WTC11 (cell line): ENCODE measurements at regions not wholly inside any gene's neighbourhood (a gene's known extent, or its start where the extent isn't known, plus 50 kb on each side); places are given as distances from the start of the nearest gene placed in this dataset.

Experiments used
- ATAC-seq: fragments of 200-7000 bp; cut with Tn5 transposase; 2 replicates; pipeline ENCODE4 v1.10.0; 2021; ENCODE audit warnings: mild to moderate bottlenecking, moderate library complexity
- CTCF ChIA-PET: fragments of 300-600 bp; sonication (Branson Sonifier 250); formaldehyde crosslinking; loops from one replicate; lab custom pipeline; 2021; ENCODE audit warnings: antibody characterized with exemption; lab: Charles Lee
- POLR2A ChIA-PET: fragments of 350-600 bp; sonication (Branson Sonifier 250); formaldehyde crosslinking; loops from one replicate; lab custom pipeline; 2021; ENCODE audit warnings: antibody characterized with exemption; lab: Charles Lee
- DNase-seq: peaks from one replicate; pipeline ENCODE4 v3.0.0; 2021; ENCODE audit warnings: low spot score
- H3K27ac Mint-ChIP-seq: 2 replicates; pipeline ENCODE4 v1.8.0; 2021; ENCODE audit warnings: mixed read lengths
- H3K27me3 Mint-ChIP-seq: 2 replicates; pipeline ENCODE4 v1.8.0; 2021; ENCODE audit warnings: low read depth, mild to moderate bottlenecking, moderate library complexity, mixed read lengths
- H3K36me3 Mint-ChIP-seq: 2 replicates; pipeline ENCODE4 v1.8.0; 2021; ENCODE audit warnings: mixed read lengths
- H3K4me1 Mint-ChIP-seq: 2 replicates; pipeline ENCODE4 v1.8.0; 2022; ENCODE audit warnings: mixed read lengths
- H3K4me3 Mint-ChIP-seq: 2 replicates; pipeline ENCODE4 v1.8.0; 2021; ENCODE audit warnings: mild to moderate bottlenecking, moderate library complexity, mixed read lengths
- H3K9me3 Mint-ChIP-seq: 2 replicates; pipeline ENCODE4 v1.8.0; 2021; ENCODE audit warnings: mixed read lengths
- CREM ChIP-seq: sonication (generic); formaldehyde crosslinking; IDR thresholded peaks from 2 replicates; pipeline ENCODE4 v1.8.1; 2022; ENCODE audit warnings: mild to moderate bottlenecking, missing genetic modification reagents, moderate library complexity
- EMX1 ChIP-seq: fragments of 250-450 bp; sonication (Bioruptor Pico); IDR thresholded peaks from 2 replicates; pipeline ENCODE4 v1.8.0; 2021; ENCODE audit warnings: mild to moderate bottlenecking
- FOXK1 ChIP-seq: sonication (generic); formaldehyde crosslinking; IDR thresholded peaks from 2 replicates; pipeline ENCODE4 v1.8.0; 2022; ENCODE audit warnings: mild to moderate bottlenecking, moderate library complexity, missing genetic modification reagents
- FOXP1 ChIP-seq: sonication (generic); formaldehyde crosslinking; IDR thresholded peaks from 2 replicates; pipeline ENCODE4 v1.8.0; 2022; ENCODE audit warnings: missing genetic modification reagents, mild to moderate bottlenecking, moderate library complexity, borderline replicate concordance
- GABPB1 ChIP-seq: sonication (generic); formaldehyde crosslinking; IDR thresholded peaks from 2 replicates; pipeline ENCODE4 v1.8.1; 2023; ENCODE audit warnings: mild to moderate bottlenecking, missing genetic modification reagents
- GTF2I ChIP-seq: fragments of 250-450 bp; sonication (Bioruptor Pico); conservative IDR thresholded peaks from 2 replicates; pipeline ENCODE4 v1.4.0; 2021; ENCODE audit warnings: mild to moderate bottlenecking
- JAZF1 ChIP-seq: fragments of 250-450 bp; sonication (Bioruptor Pico); IDR thresholded peaks from 2 replicates; pipeline ENCODE4 v1.9.0; 2021; ENCODE audit warnings: moderate library complexity, mild to moderate bottlenecking, inconsistent platforms
- NR1H2 ChIP-seq: sonication (generic); formaldehyde crosslinking; IDR thresholded peaks from 2 replicates; pipeline ENCODE4 v1.9.0; 2021; ENCODE audit warnings: mild to moderate bottlenecking, moderate library complexity, missing genetic modification reagents
- OVOL2 ChIP-seq: fragments of 250-450 bp; sonication (Bioruptor Pico); IDR thresholded peaks from 2 replicates; pipeline ENCODE4 v1.9.0; 2021; ENCODE audit warnings: mild to moderate bottlenecking, borderline replicate concordance
- SMAD4 ChIP-seq: sonication (generic); formaldehyde crosslinking; IDR thresholded peaks from 2 replicates; pipeline ENCODE4 v1.8.0; 2022; ENCODE audit warnings: mild to moderate bottlenecking, missing genetic modification reagents
- TEAD4 ChIP-seq: sonication (generic); formaldehyde crosslinking; IDR thresholded peaks from 2 replicates; pipeline ENCODE4 v1.8.0; 2022; ENCODE audit warnings: mild to moderate bottlenecking, missing genetic modification reagents
- ZNF263 ChIP-seq: sonication (generic); formaldehyde crosslinking; IDR thresholded peaks from 2 replicates; pipeline ENCODE4 v1.8.1; 2022; ENCODE audit warnings: low read depth, mild to moderate bottlenecking, moderate library complexity, missing genetic modification reagents
- ZNF317 ChIP-seq: sonication (generic); formaldehyde crosslinking; IDR thresholded peaks from 2 replicates; pipeline ENCODE4 v1.8.1; 2023; ENCODE audit warnings: low read depth, mild to moderate bottlenecking, moderate library complexity, missing genetic modification reagents, borderline replicate concordance
- ZNF396 ChIP-seq: fragments of 250-450 bp; sonication (Bioruptor Pico); IDR thresholded peaks from 2 replicates; pipeline ENCODE4 v1.8.0; 2021; ENCODE audit warnings: mild to moderate bottlenecking, moderate library complexity, borderline replicate concordance
- ZNF671 ChIP-seq: fragments of 250-450 bp; sonication (Bioruptor Pico); IDR thresholded peaks from 2 replicates; pipeline ENCODE4 v1.8.0; 2021; ENCODE audit warnings: mild to moderate bottlenecking
- TF ChIP-seq, protein P1 (sequence below): sonication (generic); formaldehyde crosslinking; IDR thresholded peaks from 2 replicates; pipeline ENCODE4 v1.8.1; 2022; ENCODE audit warnings: low read depth, mild to moderate bottlenecking, moderate library complexity, missing genetic modification reagents, borderline replicate concordance
- TF ChIP-seq, protein P2 (sequence below): sonication (generic); formaldehyde crosslinking; IDR thresholded peaks from 2 replicates; pipeline ENCODE4 v1.8.1; 2023; ENCODE audit warnings: mild to moderate bottlenecking, missing genetic modification reagents, moderate library complexity
- TF ChIP-seq, protein P3 (sequence below): sonication (generic); formaldehyde crosslinking; conservative IDR thresholded peaks from 2 replicates; pipeline ENCODE4 v1.8.1; 2022; ENCODE audit warnings: mild to moderate bottlenecking, missing genetic modification reagents
- TF ChIP-seq, protein P4 (sequence below): fragments of 250-450 bp; sonication (Bioruptor Pico); IDR thresholded peaks from 2 replicates; pipeline ENCODE4 v1.9.0; 2021; ENCODE audit warnings: mild to moderate bottlenecking
- TF ChIP-seq, protein P5 (sequence below): sonication (generic); formaldehyde crosslinking; IDR thresholded peaks from 2 replicates; pipeline ENCODE4 v1.8.1; 2023; ENCODE audit warnings: mild to moderate bottlenecking, missing genetic modification reagents
- TF ChIP-seq, protein P6 (sequence below): sonication (generic); formaldehyde crosslinking; IDR thresholded peaks from 2 replicates; pipeline ENCODE4 v1.8.1; 2023; ENCODE audit warnings: mild to moderate bottlenecking, missing genetic modification reagents, borderline replicate concordance
- TF ChIP-seq, protein P7 (sequence below): fragments of 250-450 bp; sonication (Bioruptor Pico); IDR thresholded peaks from 2 replicates; pipeline ENCODE4 v1.8.0; 2021; ENCODE audit warnings: mild to moderate bottlenecking

DNA sequence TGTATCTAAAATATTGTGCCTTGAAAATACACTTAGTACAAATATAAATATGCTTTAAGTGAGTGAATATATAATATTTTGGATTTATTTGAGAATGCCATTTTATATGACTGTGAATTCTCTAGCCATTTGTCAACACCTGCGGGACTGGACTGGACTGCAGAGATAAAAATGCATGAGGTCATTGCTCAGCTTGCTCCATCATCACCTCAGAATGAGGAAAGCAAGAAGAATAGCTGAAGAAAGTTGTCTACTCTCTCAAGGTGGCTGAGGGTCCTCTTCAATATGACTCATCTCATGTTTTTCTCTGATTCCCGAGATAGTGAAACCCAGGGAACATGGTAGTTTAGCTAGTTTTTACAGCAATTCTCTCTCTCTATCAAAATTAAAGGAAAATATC, 732.5 kb upstream of the AGA start:
- CTCF ChIA-PET = no interaction called here

DNA sequence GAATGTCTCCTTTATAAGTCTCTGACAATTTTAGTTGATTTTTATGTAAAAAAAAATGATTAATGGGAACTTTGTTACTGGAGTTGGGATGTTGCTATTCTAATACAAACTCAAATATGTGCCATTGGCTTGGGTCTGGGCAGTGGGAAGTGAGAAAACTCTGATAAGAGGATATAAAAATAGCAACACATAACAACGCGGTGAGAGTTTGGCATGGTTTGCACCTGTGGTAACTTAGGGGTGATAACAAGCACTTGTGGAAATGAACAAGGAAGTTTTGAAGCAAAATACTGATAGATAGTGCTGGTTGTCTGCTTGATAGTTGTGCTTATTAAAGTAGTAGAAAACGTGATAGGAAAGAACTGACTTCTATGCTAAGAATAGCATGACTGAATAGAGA, 743.3 kb upstream of the AGA start:
- POLR2A ChIA-PET = no interaction called here
- no peak overlapping the region for H3K4me3 Mint-ChIP-seq
- DNase-seq (no peak), ATAC-seq (no peak)
- H3K27ac Mint-ChIP-seq = no peak overlapping the region
- H3K9me3 Mint-ChIP-seq = peaks cover 7% of the 10 kb centered on the region; the same call in 1 of the 2 replicates
- no peaks in the 10 kb centered on the region for H3K27me3 Mint-ChIP-seq
- H3K4me1 Mint-ChIP-seq = no peaks in the 10 kb centered on the region
- no peaks in the 10 kb centered on the region for H3K36me3 Mint-ChIP-seq
- CTCF ChIA-PET = no interaction called here
- TF ChIP-seq JAZF1 (CRISPR knock-in tag) (no peak), TEAD4 (CRISPR knock-in tag) (no peak), GABPB1 (CRISPR knock-in tag) (no peak), GTF2I (no peak), EMX1 (CRISPR knock-in tag) (no peak), ZNF671 (CRISPR knock-in tag) (no peak), SMAD4 (CRISPR knock-in tag) (no peak), ZNF317 (CRISPR knock-in tag) (no peak)
- TF ChIP-seq, protein P1, sequence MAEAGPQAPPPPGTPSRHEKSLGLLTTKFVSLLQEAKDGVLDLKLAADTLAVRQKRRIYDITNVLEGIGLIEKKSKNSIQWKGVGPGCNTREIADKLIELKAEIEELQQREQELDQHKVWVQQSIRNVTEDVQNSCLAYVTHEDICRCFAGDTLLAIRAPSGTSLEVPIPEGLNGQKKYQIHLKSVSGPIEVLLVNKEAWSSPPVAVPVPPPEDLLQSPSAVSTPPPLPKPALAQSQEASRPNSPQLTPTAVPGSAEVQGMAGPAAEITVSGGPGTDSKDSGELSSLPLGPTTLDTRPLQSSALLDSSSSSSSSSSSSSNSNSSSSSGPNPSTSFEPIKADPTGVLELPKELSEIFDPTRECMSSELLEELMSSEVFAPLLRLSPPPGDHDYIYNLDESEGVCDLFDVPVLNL (CRISPR knock-in tag) = no peak
- TF ChIP-seq, protein P2, sequence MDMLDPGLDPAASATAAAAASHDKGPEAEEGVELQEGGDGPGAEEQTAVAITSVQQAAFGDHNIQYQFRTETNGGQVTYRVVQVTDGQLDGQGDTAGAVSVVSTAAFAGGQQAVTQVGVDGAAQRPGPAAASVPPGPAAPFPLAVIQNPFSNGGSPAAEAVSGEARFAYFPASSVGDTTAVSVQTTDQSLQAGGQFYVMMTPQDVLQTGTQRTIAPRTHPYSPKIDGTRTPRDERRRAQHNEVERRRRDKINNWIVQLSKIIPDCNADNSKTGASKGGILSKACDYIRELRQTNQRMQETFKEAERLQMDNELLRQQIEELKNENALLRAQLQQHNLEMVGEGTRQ (CRISPR knock-in tag) = no peak
- TF ChIP-seq, protein P3, sequence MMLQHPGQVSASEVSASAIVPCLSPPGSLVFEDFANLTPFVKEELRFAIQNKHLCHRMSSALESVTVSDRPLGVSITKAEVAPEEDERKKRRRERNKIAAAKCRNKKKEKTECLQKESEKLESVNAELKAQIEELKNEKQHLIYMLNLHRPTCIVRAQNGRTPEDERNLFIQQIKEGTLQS (CRISPR knock-in tag) = no peak

More for the DNA sequence above, 732.5 kb upstream of the AGA start:
- no peaks in the 10 kb centered on the region for H3K4me1 Mint-ChIP-seq
- no peaks in the 10 kb centered on the region for H3K27me3 Mint-ChIP-seq
- no peak for ATAC-seq
- POLR2A ChIA-PET = no interaction called here
- TF ChIP-seq, protein P4, sequence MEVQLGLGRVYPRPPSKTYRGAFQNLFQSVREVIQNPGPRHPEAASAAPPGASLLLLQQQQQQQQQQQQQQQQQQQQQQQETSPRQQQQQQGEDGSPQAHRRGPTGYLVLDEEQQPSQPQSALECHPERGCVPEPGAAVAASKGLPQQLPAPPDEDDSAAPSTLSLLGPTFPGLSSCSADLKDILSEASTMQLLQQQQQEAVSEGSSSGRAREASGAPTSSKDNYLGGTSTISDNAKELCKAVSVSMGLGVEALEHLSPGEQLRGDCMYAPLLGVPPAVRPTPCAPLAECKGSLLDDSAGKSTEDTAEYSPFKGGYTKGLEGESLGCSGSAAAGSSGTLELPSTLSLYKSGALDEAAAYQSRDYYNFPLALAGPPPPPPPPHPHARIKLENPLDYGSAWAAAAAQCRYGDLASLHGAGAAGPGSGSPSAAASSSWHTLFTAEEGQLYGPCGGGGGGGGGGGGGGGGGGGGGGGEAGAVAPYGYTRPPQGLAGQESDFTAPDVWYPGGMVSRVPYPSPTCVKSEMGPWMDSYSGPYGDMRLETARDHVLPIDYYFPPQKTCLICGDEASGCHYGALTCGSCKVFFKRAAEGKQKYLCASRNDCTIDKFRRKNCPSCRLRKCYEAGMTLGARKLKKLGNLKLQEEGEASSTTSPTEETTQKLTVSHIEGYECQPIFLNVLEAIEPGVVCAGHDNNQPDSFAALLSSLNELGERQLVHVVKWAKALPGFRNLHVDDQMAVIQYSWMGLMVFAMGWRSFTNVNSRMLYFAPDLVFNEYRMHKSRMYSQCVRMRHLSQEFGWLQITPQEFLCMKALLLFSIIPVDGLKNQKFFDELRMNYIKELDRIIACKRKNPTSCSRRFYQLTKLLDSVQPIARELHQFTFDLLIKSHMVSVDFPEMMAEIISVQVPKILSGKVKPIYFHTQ (CRISPR knock-in tag) = no peak
- TF ChIP-seq ZNF263 (CRISPR knock-in tag) (no peak), GABPB1 (CRISPR knock-in tag) (no peak), ZNF396 (CRISPR knock-in tag) (no peak), FOXP1 (CRISPR knock-in tag) (no peak), OVOL2 (no peak), ZNF317 (CRISPR knock-in tag) (no peak), CREM (CRISPR knock-in tag) (no peak), FOXK1 (CRISPR knock-in tag) (no peak), NR1H2 (no peak)
- TF ChIP-seq, protein P5, sequence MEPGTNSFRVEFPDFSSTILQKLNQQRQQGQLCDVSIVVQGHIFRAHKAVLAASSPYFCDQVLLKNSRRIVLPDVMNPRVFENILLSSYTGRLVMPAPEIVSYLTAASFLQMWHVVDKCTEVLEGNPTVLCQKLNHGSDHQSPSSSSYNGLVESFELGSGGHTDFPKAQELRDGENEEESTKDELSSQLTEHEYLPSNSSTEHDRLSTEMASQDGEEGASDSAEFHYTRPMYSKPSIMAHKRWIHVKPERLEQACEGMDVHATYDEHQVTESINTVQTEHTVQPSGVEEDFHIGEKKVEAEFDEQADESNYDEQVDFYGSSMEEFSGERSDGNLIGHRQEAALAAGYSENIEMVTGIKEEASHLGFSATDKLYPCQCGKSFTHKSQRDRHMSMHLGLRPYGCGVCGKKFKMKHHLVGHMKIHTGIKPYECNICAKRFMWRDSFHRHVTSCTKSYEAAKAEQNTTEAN (CRISPR knock-in tag) = no peak
- TF ChIP-seq, protein P6, sequence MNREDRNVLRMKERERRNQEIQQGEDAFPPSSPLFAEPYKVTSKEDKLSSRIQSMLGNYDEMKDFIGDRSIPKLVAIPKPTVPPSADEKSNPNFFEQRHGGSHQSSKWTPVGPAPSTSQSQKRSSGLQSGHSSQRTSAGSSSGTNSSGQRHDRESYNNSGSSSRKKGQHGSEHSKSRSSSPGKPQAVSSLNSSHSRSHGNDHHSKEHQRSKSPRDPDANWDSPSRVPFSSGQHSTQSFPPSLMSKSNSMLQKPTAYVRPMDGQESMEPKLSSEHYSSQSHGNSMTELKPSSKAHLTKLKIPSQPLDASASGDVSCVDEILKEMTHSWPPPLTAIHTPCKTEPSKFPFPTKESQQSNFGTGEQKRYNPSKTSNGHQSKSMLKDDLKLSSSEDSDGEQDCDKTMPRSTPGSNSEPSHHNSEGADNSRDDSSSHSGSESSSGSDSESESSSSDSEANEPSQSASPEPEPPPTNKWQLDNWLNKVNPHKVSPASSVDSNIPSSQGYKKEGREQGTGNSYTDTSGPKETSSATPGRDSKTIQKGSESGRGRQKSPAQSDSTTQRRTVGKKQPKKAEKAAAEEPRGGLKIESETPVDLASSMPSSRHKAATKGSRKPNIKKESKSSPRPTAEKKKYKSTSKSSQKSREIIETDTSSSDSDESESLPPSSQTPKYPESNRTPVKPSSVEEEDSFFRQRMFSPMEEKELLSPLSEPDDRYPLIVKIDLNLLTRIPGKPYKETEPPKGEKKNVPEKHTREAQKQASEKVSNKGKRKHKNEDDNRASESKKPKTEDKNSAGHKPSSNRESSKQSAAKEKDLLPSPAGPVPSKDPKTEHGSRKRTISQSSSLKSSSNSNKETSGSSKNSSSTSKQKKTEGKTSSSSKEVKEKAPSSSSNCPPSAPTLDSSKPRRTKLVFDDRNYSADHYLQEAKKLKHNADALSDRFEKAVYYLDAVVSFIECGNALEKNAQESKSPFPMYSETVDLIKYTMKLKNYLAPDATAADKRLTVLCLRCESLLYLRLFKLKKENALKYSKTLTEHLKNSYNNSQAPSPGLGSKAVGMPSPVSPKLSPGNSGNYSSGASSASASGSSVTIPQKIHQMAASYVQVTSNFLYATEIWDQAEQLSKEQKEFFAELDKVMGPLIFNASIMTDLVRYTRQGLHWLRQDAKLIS = no peak
- TF ChIP-seq, protein P7, sequence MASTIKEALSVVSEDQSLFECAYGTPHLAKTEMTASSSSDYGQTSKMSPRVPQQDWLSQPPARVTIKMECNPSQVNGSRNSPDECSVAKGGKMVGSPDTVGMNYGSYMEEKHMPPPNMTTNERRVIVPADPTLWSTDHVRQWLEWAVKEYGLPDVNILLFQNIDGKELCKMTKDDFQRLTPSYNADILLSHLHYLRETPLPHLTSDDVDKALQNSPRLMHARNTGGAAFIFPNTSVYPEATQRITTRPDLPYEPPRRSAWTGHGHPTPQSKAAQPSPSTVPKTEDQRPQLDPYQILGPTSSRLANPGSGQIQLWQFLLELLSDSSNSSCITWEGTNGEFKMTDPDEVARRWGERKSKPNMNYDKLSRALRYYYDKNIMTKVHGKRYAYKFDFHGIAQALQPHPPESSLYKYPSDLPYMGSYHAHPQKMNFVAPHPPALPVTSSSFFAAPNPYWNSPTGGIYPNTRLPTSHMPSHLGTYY (CRISPR knock-in tag) = no peak
- no peak for DNase-seq
- H3K27ac Mint-ChIP-seq = no peak overlapping the region
- H3K36me3 Mint-ChIP-seq = 0 out of 2 replicates have a peak, but pooled peaks cover 4% of the 10 kb centered on the region
- H3K9me3 Mint-ChIP-seq = no peaks in the 10 kb centered on the region; the same call in 1 of the 2 replicates
- H3K4me3 Mint-ChIP-seq = no peak overlapping the region
